Activated CD4-positive, alpha-beta T cell treated with anti-CD3 and anti-CD28 coated beads, Interleukin-2, amount 50 U/mL, for 16 hours (primary cell): ENCODE measurements at regions not wholly inside any gene's neighbourhood (a gene's known extent, or its start where the extent isn't known, plus 50 kb on each side); places are given as distances from the start of the nearest gene placed in this dataset.
"Not testable (repeated sequence)": the region's sequence is repeated elsewhere in the genome, so short reads cannot be mapped to it uniquely, and the experiment has no call there.

Experiments
- DNase-seq: peaks from one replicate; pipeline ENCODE4 v3.0.0-alpha.2; 2020

DNA sequence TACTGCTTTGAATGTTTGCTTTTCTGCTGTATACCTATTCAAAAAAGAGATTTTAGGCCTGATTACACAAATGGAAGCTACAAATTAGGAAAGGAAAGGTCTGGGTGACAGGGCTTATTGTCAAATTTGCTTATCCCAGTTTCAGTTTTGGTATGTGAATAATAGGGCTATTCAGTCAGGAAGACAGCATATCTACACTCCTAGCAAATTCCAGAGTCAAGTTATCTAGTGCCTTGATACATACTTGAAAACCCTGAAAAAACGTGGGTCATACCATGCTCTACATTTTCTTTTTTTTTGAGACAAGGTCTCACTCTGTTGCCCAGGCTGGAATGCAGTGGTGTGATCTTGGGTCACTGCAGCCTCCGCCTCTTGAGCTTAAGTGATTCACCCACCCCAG lies 59.2 kb upstream of the CCDC180 start:
- not testable (repeated sequence) for DNase-seq

DNA sequence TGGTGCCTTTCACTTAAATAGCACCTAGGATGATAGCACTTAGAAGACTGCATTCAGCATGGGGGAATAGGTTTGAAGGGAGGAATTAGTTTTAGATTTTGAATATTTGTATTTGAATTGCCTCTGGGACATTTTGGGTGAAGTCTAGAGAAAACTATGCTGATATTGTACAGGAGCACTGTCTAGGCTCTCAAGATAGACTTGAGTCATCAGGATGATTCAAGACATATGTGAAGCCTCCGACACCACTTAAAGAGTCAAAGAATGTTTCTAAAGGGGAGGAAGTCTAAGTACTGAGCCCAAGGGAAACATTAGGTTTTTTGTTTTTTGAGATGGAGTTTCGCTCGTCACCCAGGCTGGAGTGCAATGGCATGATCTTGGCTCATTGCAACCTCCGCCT lies 63.9 kb upstream of the CCDC180 start:
- no peak for DNase-seq

- not testable (repeated sequence) for DNase-seq
These were observed 66.0 kb upstream of the CCDC180 start for GRCh38 chr9:97241430-97241829.

DNA sequence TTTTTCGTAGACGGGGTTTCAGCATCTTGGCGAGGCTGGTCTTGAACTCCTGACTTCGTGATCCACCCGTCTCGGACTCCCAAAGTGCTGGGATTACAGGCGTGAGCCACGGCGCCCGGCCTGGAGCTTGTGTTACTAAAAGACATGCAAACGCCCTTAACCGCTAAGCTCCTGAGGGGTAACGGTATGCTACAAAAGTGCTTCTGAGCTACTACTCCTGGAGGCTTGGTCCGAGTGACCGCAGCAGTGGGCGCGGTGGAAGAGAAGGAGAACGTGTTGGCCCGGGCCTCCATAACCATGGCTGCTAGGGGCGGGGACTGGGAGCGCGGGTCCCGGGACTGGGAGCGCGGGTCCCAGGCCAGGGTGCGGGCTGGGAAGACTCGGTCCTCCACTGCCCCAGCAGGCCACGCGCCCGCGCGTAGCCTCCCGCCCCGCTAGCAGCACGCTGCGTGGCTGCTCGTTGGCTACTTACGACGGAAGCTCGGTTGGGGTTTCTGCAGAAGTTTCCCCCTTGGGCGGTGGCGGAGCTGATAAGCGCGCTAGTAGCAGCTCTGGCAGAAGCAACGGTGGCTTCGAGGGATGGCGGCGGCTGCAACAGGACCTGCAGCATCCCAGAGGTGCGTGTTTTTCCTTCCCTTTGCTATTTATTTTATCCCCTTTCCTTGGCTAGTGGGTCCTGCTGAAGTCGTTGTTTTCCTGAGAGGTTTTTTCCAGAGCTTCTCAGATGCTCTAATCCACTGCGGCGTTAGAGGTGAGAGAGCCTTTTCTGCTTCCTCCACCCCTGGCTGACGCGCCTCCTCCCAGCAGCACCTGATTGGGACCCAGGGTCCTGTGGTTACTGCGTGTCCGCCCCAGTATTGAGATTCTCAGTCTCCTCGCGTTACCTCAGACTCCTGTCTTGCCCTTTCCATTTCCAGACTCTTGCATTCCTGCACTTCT lies 69.2 kb upstream of the CCDC180 start:
- peak; percentile 81 for DNase-seq

- no peak for DNase-seq
These were observed 70.1 kb upstream of the CCDC180 start for GRCh38 chr9:97237311-97237786.

DNA sequence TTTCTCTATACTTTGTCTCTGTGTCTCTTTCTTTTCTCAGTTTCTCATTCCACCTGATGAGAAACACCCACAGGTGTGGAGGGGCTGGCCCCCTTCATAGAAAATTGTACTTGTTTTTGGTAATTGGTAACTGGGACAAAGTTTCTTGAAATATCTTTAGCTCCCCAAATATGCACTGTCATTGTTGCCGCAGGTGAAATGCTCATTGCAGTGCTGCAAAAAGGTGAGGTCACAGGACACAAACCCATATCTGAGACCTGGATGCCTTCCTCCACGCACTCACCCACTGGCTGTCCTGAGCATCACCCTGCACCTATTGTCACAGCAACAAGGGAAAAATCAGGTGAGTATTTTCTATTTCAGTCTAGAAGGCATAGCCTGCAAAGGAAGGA lies 74.5 kb upstream of the CCDC180 start:
- DNase-seq, result not testable (repeated sequence)

- DNase-seq, result not testable (repeated sequence)
These were observed 75.1 kb upstream of the CCDC180 start for GRCh38 chr9:97232060-97233008.

GRCh38 chr9:97222393-97222792 lies 85.1 kb upstream of the CCDC180 start:
- not testable (repeated sequence) for DNase-seq

DNA sequence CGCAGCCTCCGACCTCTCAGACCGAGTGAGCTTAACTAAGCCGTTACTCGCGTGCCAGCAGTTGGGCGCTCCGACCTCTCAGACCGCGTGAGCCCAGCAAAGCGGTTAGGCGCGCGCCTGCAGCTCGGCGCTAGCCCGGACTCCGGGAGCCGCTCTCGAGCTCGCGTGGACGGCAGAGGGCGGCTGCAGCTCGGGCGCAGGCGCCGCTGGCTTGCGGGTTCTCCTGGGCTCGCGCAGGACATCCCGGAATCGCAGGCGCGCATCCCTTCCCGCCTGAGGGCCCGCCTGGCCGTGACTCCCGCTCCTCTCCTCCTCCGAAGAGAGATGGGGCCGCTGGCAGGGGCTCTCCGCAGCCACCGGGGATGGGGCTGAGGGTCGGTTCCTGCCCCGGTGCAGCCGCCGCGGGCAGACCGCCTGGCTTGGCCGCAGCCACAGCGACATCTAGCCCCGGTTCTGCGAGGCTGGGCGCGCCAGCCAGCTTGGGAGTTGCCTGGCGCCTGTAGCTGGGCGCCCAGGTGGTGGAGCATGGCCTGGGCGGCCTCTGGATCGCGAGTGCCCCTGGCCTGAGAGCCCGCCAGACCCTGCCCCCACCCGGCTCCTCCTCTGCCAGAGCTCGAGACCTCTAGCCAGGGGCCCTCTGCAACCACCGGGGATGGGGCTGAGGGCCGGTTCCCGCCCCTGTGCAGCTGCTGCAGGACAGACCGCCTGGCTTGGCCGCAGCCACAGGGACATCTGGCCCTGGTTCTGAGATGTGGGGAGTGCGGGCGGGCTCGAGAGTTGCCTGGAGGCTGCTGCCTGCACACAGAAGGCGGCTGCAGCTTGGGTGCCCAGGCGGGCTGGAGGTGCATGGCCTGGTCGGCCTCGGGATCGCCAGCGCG lies 85.7 kb upstream of the CCDC180 start:
- DNase-seq, result peak; percentile 42

DNA sequence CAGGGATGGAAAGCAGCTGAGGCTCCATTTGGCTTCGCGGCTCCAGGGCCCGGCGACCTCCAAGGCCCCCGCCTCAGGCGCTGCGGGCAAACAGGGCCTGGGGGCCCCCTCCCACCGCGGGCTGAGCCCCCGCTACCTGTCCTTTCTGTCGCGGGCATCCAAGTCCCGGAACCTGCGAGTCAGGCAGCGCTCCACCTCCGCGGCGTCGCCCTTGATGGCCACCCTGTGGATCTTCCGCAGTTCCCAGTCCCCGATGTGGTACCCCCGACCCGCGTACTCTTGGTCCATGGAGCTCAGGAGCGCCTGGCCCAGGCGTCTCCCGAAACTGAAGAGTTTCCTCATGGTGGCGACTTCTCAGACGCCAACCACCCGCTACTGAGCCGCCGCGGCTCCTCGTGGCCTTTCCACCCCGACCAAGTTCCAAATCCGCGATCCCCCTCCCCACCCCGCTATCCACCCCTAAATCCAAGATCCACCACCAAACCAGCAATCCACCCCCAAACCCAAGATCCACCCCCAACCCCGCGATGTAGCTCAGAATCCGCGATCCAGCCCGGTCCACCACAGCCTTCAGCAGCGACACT lies 86.5 kb upstream of the CCDC180 start:
- DNase-seq, result no peak

DNA sequence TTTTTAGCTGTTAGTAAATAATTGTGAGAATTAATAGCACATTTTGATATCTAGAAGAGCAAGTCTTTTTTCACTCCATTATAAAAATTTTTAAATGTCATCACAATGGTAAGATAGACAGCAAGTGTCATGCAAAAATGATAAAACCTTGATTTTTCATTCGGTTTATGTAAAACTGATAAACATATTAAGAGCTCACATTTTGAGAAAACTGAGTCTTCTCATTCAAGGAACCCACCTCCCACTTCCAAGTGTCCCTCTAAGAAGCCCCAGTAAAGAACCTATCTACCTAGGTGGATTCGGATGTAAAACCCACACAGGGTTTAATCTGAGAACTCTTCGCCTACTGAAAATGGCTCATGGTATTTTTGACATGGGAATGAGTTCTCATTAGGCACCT lies 87.1 kb upstream of the CCDC180 start:
- DNase-seq, result not testable (repeated sequence)

- DNase-seq, result not testable (repeated sequence)
These were observed 87.9 kb upstream of the CCDC180 start for GRCh38 chr9:97219443-97220140.

DNA sequence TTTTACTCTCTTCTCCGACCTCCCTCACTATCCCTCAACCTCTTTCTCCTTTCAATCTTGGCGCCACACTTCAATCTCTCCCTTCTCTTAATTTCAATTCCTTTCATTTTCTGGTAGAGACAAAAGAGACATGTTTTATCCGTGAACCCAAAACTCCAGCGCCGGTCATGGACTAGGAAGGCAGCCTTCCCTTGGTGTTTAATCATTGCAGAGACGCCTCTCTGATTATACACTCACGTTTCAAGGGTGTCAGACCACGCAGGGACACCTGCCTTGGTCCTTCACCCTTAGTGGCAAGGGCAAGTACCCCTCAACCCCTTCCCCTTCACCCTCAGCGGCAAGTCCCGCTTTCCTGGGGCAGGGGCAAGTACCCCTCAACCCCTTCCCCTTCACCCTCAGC lies 92.3 kb upstream of the CCDC180 start:
- DNase-seq, result not testable (repeated sequence)

- DNase-seq, result not testable (repeated sequence)
These were observed 92.9 kb upstream of the CCDC180 start for GRCh38 chr9:97214556-97214955.

- DNase-seq, result not testable (repeated sequence)
These were observed 107.8 kb upstream of the CCDC180 start for GRCh38 chr9:97199683-97200082.

- DNase-seq, result not testable (repeated sequence)
These were observed 113.7 kb upstream of the CCDC180 start for GRCh38 chr9:97193767-97194166.

DNA sequence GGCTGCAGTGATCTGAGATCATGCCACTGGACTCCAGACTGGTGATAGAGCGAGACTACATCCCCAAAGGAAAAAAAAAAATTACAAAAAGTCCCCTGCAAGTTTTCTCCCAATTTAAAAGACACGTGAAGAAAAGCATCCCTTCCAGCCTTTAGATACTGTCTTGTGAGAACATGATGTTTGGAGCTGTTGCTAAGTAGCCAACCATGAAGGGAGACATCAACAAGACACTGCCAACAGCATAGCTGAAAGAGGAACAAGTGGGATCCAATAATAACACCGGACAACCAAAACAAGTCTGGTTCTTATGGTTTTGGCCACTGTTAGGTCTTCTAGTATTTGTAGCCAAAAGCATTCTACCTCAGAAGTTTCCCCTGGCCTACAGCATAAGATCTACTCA lies 118.9 kb upstream of the CCDC180 start:
- DNase-seq, result no peak

DNA sequence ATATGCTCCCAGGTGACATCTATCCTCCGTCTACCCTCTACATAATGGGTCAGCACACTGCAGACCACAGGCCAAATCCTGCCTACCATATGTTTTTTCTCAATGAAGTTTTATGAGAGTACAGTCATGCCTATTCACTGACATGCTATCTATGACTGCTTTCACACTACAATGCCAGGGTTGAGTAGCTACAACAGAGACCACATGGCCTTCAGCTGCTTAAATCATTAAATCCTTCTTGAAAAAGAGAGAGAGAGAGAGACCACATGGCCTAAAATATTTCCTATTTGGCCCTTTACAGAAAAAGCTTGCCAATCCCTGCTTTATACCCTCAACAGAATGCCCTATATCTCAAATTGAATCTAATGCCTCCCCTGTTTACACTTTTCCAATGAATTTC lies 119.8 kb upstream of the CCDC180 start:
- DNase-seq, result not testable (repeated sequence)

- no peak for DNase-seq
These were observed 121.0 kb upstream of the CCDC180 start for GRCh38 chr9:97186493-97186892.

DNA sequence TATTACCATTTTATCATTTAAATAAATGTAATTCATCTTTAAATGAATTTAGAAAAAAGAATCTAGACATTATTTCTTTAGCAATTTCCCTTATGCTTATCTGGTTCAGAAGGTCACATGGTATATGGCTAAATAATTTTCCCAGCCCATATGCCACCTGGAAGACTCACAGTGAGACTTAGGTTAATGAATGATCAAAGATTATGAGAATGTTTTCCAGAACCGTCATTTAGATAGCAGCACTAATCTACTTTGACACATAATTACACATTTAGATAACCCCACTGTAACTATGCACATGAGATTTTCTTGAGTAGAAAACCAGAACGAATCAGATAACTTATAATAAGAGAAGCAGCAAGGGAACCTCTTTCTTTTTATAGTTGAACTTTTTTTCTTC lies 124.9 kb upstream of the CCDC180 start:
- DNase-seq, result not testable (repeated sequence)

GRCh38 chr9:97179616-97180015 lies 127.8 kb upstream of the CCDC180 start:
- DNase-seq, result no peak
